ENCODE measurements at regions not wholly inside any gene's neighbourhood (a gene's known extent, or its start where the extent isn't known, plus 50 kb on each side); places are given as distances from the start of the nearest gene placed in this dataset.

GRCh38 chr2:75340560-75340959 lies 141.2 kb upstream of the TACR1 start:
- no peak for DNase-seq (ENCODE audit: extremely low spot score)
- H3K4me3 ChIP-seq, result no peak overlapping the region
- no peaks in the 10 kb centered on the region for H3K36me3 ChIP-seq
- no peak overlapping the region for H3K27ac ChIP-seq (replicated peaks in 1 of 4)
- 66% methylated on average over 3 of the region's 3 CpGs for WGBS
- no peak for TF ChIP-seq EP300 (IDR thresholded peaks at IDR 0.05)
- no peak for TF ChIP-seq POLR2AphosphoS5 (IDR thresholded peaks at IDR 0.05)
- TF ChIP-seq CTCF (IDR thresholded peaks at IDR 0.05), result no peak
- no peak for TF ChIP-seq POLR2A (IDR thresholded peaks at IDR 0.05; ENCODE audit: low read depth)
- H3K4me1 ChIP-seq, result no peaks in the 10 kb centered on the region
- H3K9me3 ChIP-seq, result no peaks in the 10 kb centered on the region
- intact Hi-C loops (cut with DNase I), result no loop called here
- H3K27me3 ChIP-seq, result no peaks in the 10 kb centered on the region

DNA sequence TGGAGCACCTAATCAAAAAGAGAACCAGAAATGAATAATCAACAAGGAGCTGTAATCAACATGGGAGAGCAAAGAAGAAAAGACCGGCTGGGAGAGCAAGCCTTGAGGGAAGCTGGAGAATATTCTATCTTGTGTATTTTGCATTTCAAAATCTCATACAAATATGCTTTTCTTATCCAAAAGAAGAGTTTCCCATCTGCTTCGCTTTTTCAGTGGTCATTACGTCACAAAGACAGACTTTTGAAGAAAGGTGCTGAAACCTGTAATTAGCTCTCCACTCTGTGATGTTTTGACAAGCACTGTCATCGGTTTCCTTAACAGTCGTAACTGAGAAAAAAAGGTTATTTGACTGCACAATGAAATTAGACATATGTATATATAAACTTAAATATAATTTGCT lies 139.1 kb upstream of the TACR1 start:
- no peaks in the 10 kb centered on the region for H3K36me3 ChIP-seq
- intact Hi-C loops (cut with DNase I), result no loop called here
- no peaks in the 10 kb centered on the region for H3K27me3 ChIP-seq
- H3K9me3 ChIP-seq, result no peaks in the 10 kb centered on the region
- H3K27ac ChIP-seq (replicated peaks in 1 of 4), result no peak overlapping the region
- WGBS, result 65% methylated on average over 5 of the region's 5 CpGs
- no peaks in the 10 kb centered on the region for H3K4me1 ChIP-seq
- no peak overlapping the region for H3K4me3 ChIP-seq
- no peak for DNase-seq (ENCODE audit: extremely low spot score)
- TF ChIP-seq POLR2AphosphoS5 (IDR thresholded peaks at IDR 0.05) (no peak), POLR2A (IDR thresholded peaks at IDR 0.05; ENCODE audit: low read depth) (no peak)

DNA sequence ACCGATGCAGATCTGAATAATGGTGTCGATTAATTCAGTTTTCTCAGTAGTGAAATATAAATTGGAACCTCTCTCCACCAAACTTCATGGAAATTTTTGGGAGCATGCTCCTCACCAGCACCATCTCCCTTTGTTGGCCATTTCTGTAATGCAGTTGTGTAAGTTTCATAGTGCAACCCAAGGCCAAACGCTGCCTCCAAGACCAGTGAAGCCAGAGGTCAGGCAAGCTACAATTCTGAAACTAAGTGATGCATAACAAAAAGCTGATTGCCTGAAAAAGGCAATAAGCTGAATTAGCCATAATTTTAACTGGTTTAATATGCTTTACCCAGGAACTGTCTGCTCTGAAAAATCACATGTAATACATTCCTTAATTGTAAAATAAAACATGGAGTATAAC lies 138.3 kb upstream of the TACR1 start:
- no peak for TF ChIP-seq CTCF (IDR thresholded peaks at IDR 0.05)
- no peak for TF ChIP-seq POLR2AphosphoS5 (IDR thresholded peaks at IDR 0.05)
- TF ChIP-seq POLR2A (IDR thresholded peaks at IDR 0.05; ENCODE audit: low read depth), result no peak
- no peak for TF ChIP-seq EP300 (IDR thresholded peaks at IDR 0.05)
- no peak overlapping the region for H3K27ac ChIP-seq (replicated peaks in 1 of 4)
- WGBS, result 87% methylated on average over 3 of the region's 3 CpGs
- H3K4me3 ChIP-seq, result no peak overlapping the region
- H3K4me1 ChIP-seq, result no peaks in the 10 kb centered on the region
- DNase-seq (ENCODE audit: extremely low spot score), result no peak
- no peaks in the 10 kb centered on the region for H3K27me3 ChIP-seq
- intact Hi-C loops (cut with DNase I), result no loop called here
- no peaks in the 10 kb centered on the region for H3K36me3 ChIP-seq
- no peaks in the 10 kb centered on the region for H3K9me3 ChIP-seq

GRCh38 chr2:75337016-75337415 lies 137.7 kb upstream of the TACR1 start:
- TF ChIP-seq POLR2A (IDR thresholded peaks at IDR 0.05; ENCODE audit: low read depth), result no peak
- TF ChIP-seq POLR2AphosphoS5 (IDR thresholded peaks at IDR 0.05), result no peak
- TF ChIP-seq CTCF (IDR thresholded peaks at IDR 0.05), result no peak
- TF ChIP-seq EP300 (IDR thresholded peaks at IDR 0.05), result no peak
- Histone ChIP-seq H3K27me3 (no peaks in the 10 kb centered on the region), H3K36me3 (no peaks in the 10 kb centered on the region), H3K9me3 (no peaks in the 10 kb centered on the region), H3K4me3 (no peak overlapping the region), H3K4me1 (no peaks in the 10 kb centered on the region), H3K27ac (replicated peaks in 1 of 4) (no peak overlapping the region)
- intact Hi-C loops (cut with DNase I), result no loop called here
- WGBS, result 46% methylated on average over 5 of the region's 5 CpGs
- no peak for DNase-seq (ENCODE audit: extremely low spot score)

DNA sequence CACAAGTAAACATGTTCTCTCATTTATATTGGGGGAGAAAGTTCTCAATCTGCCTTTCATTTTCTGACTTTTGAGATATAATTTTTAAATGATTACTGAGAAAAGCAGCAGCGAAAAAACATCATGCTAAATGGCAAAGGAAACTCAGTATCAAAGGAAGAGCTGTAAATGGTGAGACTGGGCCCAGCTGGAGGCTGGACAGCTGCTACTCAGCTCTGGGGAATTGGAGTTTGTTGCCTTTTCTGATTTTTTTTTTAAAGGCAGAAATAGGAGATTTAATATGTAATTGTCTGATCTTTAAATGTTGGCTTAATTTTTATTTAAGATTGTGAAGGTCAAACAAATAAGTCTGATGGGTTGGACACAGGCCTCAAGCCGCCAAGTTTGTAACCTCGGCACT lies 137.1 kb upstream of the TACR1 start:
- H3K36me3 ChIP-seq, result no peaks in the 10 kb centered on the region
- peak; percentile 72 for DNase-seq (ENCODE audit: extremely low spot score)
- intact Hi-C loops (cut with DNase I), result no loop called here
- no peaks in the 10 kb centered on the region for H3K9me3 ChIP-seq
- no peaks in the 10 kb centered on the region for H3K4me1 ChIP-seq
- no peak for TF ChIP-seq EP300 (IDR thresholded peaks at IDR 0.05)
- H3K4me3 ChIP-seq, result no peak overlapping the region
- H3K27me3 ChIP-seq, result no peaks in the 10 kb centered on the region
- no peak overlapping the region for H3K27ac ChIP-seq (replicated peaks in 1 of 4)
- 71% methylated on average over 3 of the region's 3 CpGs for WGBS

DNA sequence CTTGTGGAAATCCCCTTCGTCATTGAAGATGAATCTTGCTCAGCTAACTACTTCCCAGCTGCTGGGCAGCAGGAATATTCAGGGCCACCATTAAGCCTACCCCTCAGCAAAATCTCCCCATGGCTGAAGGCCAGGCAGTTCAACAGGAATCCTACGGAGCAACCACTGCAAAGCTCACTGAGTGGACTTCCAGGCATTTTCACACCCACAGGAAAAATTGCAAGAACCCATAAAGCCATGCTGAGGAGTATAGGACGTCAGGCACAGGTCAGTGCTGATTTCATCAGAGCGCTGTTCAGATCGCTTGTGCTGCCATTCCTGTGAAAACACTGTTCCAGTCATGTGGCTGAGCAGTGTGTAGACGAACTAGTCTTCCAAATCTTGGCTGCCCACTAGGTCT lies 134.8 kb upstream of the TACR1 start:
- H3K36me3 ChIP-seq, result no peaks in the 10 kb centered on the region
- H3K27me3 ChIP-seq, result no peaks in the 10 kb centered on the region
- H3K4me1 ChIP-seq, result no peaks in the 10 kb centered on the region
- DNase-seq (ENCODE audit: extremely low spot score), result no peak
- TF ChIP-seq CTCF (IDR thresholded peaks at IDR 0.05) (no peak), POLR2AphosphoS5 (IDR thresholded peaks at IDR 0.05) (no peak), POLR2A (IDR thresholded peaks at IDR 0.05; ENCODE audit: low read depth) (no peak), EP300 (IDR thresholded peaks at IDR 0.05) (no peak)
- no peaks in the 10 kb centered on the region for H3K9me3 ChIP-seq
- intact Hi-C loops (cut with DNase I), result no loop called here
- no peak overlapping the region for H3K27ac ChIP-seq (replicated peaks in 1 of 4)
- WGBS, result 94% methylated on average over 3 of the region's 6 CpGs
- no peak overlapping the region for H3K4me3 ChIP-seq

Measured in esophagus muscularis mucosa (tissue), 4 donors.